HG03520 (cell line): ENCODE measurements at regions not wholly inside any gene's neighbourhood (a gene's known extent, or its start where the extent isn't known, plus 50 kb on each side); places are given as distances from the start of the nearest gene placed in this dataset.
A peak's percentile ranks its signal among the peaks of the same experiment; 100 is the strongest.

Experiments used
- ATAC-seq: cut with Tn5 transposase; IDR thresholded peaks from one replicate; pipeline ENCODE4 v1.9.1; 2021; ENCODE audit warnings: mild to moderate bottlenecking, moderate library complexity; ENCODE audit not compliant: unreplicated experiment

GRCh38 chrX:78496483-78496882 is 162.6 kb downstream of the RTL3 start:
- no peak for ATAC-seq

DNA sequence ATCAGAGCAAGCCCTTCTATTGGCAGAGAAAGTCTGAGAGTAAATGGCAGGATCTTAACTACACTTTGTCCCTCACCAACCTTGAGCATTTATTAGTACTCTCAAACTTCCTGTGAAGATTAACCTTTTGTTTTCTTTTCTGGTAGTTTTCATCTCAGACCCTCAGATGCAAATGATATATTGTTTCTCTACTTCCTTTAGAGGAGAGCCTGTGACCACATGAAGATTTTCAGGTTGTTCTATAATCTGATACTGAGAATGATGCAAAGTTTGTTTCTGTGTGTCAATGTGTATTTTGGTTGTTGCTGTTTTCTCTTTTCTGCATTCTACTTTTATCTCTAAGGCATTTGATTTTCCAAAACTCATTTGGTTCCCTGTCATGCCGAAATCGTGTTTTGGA is 165.8 kb upstream of the CYSLTR1 start:
- ATAC-seq = peak; percentile 64

- no peak for ATAC-seq
Observed at GRCh38 chrX:78476701-78477100, 149.3 kb upstream of the CYSLTR1 start.

DNA sequence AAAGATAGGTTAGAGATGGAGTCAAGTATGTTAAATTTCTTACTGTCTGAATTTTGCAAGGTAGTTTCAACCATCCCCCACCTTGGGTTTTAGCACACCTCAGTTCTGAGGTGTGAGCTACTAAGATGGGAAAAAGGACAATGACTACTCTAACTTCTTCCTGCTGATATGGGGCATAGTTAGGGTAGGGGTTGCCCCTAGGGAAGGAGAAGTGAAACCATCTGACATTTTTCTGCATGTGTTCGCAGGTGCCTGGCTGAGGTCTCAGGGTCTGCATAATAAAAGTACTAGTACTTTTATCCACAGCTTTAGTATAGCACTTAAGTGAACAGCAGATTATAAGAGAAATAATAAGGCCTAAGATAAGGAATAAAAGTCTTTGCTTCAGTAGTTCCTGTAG is 129.5 kb upstream of the CYSLTR1 start:
- no peak for ATAC-seq

DNA sequence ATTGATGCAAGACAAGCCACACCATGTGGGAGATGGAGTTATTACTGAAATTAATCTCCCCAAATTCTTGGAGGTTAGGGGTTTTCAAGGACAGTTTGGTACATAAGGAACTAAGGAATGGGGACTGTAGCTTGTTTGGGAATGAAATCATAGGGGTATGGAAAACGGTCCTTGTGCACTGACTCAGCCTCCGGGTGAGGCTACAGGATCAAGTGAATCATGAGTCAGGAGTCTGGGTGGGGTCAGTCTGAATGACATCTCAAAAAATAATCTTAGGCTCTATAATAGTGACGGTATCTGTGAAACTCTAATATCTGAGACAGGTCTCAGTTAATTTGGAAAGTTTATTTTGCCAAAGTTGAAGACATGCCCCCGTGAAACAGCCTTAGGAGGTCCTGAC is 128.5 kb upstream of the CYSLTR1 start:
- ATAC-seq = no peak

GRCh38 chrX:78452356-78452755 is 124.9 kb upstream of the CYSLTR1 start:
- no peak for ATAC-seq

DNA sequence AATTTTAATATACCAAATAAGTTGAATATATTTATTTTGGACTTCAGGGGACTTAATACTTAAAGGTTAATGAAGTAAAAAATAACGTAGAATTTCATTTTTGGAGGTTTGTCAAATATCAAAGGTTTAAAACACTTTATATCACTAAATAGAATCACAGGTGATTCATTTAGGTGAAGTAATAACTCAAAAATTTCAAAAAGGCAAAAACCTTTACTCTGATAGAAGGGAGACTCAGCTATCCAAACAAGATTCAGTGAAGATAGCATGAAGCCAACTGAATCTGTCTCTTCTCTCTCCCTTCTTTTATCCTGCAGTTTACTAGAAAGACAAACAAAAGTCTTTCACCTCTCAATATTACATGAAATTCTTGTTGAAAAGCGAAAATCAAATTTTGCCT is 110.2 kb upstream of the CYSLTR1 start:
- no peak for ATAC-seq

DNA sequence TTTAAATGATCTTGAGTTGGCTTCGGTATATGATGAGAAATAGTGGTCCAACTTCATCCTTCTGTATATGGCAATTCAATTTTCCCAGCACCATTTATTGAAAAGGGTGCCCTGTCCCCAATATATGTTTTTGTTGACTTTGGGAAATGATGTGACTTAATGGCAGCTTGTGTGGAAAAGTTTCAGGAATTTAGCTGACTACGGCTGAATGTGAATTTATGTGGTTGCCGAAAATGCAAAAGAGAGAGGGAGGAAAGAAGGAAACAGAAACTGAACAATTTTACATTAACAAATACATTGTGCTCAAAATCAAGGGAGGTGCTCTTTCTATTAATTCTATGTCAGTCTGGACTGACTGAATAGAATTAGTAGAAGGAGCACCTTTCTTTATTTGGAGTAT is 101.8 kb upstream of the CYSLTR1 start:
- ATAC-seq = no peak

- no peak for ATAC-seq
Observed at GRCh38 chrX:78388663-78389062, 61.3 kb upstream of the CYSLTR1 start.

DNA sequence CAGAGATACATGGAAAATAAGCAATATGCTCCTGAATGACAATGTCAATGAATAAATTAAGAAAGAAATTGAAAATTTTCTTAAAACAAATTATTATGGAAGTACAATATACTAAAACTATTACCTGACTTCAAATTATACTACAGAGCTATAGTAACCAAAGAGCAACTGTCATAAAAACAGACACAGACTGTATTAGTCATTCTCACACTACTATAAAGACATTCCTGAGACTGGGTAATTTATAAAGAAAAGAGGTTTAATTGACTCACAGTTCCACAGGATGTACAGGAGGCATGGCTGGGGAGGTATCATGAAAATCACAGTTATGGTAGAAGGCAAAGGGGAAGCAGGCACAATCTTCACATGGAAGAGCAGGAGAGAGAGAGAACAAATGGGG is 60.0 kb upstream of the CYSLTR1 start:
- ATAC-seq = no peak

DNA sequence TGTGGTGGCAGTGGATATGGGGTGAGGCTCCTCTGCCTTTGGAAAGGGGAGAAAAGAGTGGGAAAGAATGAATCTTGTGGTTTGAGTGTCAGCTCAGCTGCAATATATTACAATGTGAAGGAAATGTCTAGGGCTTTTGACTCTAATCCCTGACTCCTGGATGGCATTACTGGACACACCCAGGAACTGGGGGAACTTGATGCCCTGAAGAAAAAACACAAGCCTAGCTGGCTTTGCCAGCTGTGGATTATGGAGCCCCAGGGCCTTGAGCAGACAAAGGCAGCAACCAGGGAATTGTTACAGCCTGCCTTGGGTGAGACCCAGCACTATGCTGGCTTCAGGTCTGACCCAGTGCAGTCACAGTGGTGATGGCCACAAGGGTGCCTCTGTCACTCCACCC is 57.1 kb upstream of the CYSLTR1 start:
- no peak for ATAC-seq

- no peak for ATAC-seq
Observed at GRCh38 chrX:78383594-78383993, 56.2 kb upstream of the CYSLTR1 start.

DNA sequence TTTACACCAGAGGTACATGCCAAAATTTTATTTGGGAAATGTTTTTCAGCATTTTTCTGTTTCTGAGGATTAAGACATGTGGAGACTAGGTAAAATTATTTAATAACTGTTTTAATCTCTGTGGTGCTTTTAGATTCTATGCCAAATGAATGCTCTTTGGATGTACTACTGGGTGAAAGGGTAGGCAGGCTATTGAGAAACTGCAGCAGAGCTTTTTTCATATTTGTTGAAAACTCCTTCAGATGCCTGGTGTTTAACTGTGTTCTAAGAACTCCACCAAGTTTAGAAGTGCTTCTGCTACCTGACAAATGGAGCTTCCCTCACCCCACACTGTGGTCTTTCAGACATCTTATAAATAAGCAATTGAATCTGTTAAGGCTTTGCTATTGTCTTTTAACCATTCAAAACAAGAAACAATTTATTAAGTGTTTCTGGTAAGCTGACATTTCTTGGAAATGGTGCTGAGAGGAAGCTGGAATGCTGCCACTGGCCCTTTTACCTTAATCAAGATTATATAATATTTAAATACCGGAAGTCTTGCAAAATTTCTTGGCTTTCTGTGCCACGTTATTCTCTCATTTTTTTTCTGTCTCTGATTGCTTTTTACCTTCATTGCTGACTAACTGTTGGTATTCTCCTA is 51.2 kb upstream of the CYSLTR1 start:
- no peak for ATAC-seq
